Activated CD8-positive, alpha-beta T cell treated with anti-CD3 and anti-CD28 coated beads for 36 hours (primary cell): ENCODE measurements at regions not wholly inside any gene's neighbourhood (a gene's known extent, or its start where the extent isn't known, plus 50 kb on each side); places are given as distances from the start of the nearest gene placed in this dataset.

Experiments
- ATAC-seq: fragments of 200-7000 bp; cut with Tn5 transposase; one replicate; pipeline ENCODE4 v1.10.0; 2021; ENCODE audit warnings: mild to moderate bottlenecking, moderate library complexity
- CTCF ChIA-PET: fragments of 350-600 bp; sonication (Branson Sonifier 250); formaldehyde crosslinking; loops from one replicate; lab custom pipeline; 2021; ENCODE audit warnings: antibody characterized with exemption; lab: Charles Lee
- POLR2A ChIA-PET: fragments of 350-600 bp; sonication (Branson Sonifier 250); formaldehyde crosslinking; loops from one replicate; lab custom pipeline; 2021; ENCODE audit warnings: antibody characterized with exemption; lab: Charles Lee
- DNase-seq: peaks from one replicate; pipeline ENCODE4 v3.0.0-alpha.2; 2020
- H3K27ac Mint-ChIP-seq: one replicate; pipeline ENCODE4 v1.8.0; 2021; ENCODE audit warnings: mild to moderate bottlenecking, mixed read lengths
- H3K27me3 Mint-ChIP-seq: one replicate; pipeline ENCODE4 v1.8.0; 2021; ENCODE audit warnings: mixed read lengths
- H3K36me3 Mint-ChIP-seq: one replicate; pipeline ENCODE4 v1.8.0; 2021; ENCODE audit warnings: low read depth, mixed read lengths
- H3K4me1 Mint-ChIP-seq: one replicate; pipeline ENCODE4 v1.8.0; 2021; ENCODE audit warnings: low read depth, mixed read lengths
- H3K4me3 Mint-ChIP-seq: one replicate; pipeline ENCODE4 v1.8.0; 2021; ENCODE audit warnings: mild to moderate bottlenecking, moderate library complexity, mixed read lengths
- H3K9me3 Mint-ChIP-seq: one replicate; pipeline ENCODE4 v1.8.0; 2021; ENCODE audit warnings: mixed read lengths
- CTCF ChIP-seq: fragments of 200-600 bp; IDR thresholded peaks from one replicate; pipeline ENCODE4 v1.8.0; 2022; ENCODE audit warnings: antibody characterized with exemption, mild to moderate bottlenecking
- intact Hi-C: fragments of 100-400 bp; cut with micrococcal nuclease; formaldehyde crosslinking; loops from one replicate; pipeline ENCODE4 v1.10.0; 2022

GRCh38 chr16:9362604-9363003 lies 271.2 kb downstream of the HAPSTR1 start:
- ATAC-seq (no peak), DNase-seq (no peak)
- ChIA-PET POLR2A (no interaction called here), CTCF (no interaction called here)
- intact Hi-C loops: no loop called here
- Mint-ChIP-seq H3K9me3 (peaks cover 3% of the 10 kb centered on the region), H3K36me3 (no peaks in the 10 kb centered on the region), H3K4me1 (no peaks in the 10 kb centered on the region), H3K27ac (no peak overlapping the region), H3K4me3 (no peak overlapping the region), H3K27me3 (no peaks in the 10 kb centered on the region)
- no peak for TF ChIP-seq CTCF

GRCh38 chr16:9363520-9363919 lies 272.1 kb downstream of the HAPSTR1 start:
- ChIA-PET CTCF (no interaction called here), POLR2A (no interaction called here)
- TF ChIP-seq CTCF: no peak
- H3K4me1 Mint-ChIP-seq: no peaks in the 10 kb centered on the region
- peaks cover 2% of the 10 kb centered on the region for H3K9me3 Mint-ChIP-seq
- DNase-seq: no peak
- no peaks in the 10 kb centered on the region for H3K27me3 Mint-ChIP-seq
- no peak overlapping the region for H3K27ac Mint-ChIP-seq
- ATAC-seq: no peak
- intact Hi-C loops: no loop called here
- H3K36me3 Mint-ChIP-seq: no peaks in the 10 kb centered on the region
- no peak overlapping the region for H3K4me3 Mint-ChIP-seq

GRCh38 chr16:9364721-9365369 lies 273.4 kb downstream of the HAPSTR1 start:
- no peaks in the 10 kb centered on the region for H3K9me3 Mint-ChIP-seq
- H3K4me3 Mint-ChIP-seq: no peak overlapping the region
- no peak for ATAC-seq
- ChIA-PET POLR2A (no interaction called here), CTCF (no interaction called here)
- intact Hi-C loops: no loop called here
- H3K4me1 Mint-ChIP-seq: no peaks in the 10 kb centered on the region
- no peaks in the 10 kb centered on the region for H3K27me3 Mint-ChIP-seq
- TF ChIP-seq CTCF: no peak
- H3K27ac Mint-ChIP-seq: no peak overlapping the region
- H3K36me3 Mint-ChIP-seq: no peaks in the 10 kb centered on the region
- no peak for DNase-seq

GRCh38 chr16:9365370-9365728 lies 273.9 kb downstream of the HAPSTR1 start:
- ChIA-PET CTCF (no interaction called here), POLR2A (no interaction called here)
- H3K4me3 Mint-ChIP-seq: no peak overlapping the region
- TF ChIP-seq CTCF: no peak
- intact Hi-C loops: no loop called here
- no peak for DNase-seq
- H3K36me3 Mint-ChIP-seq: no peaks in the 10 kb centered on the region
- peaks cover 1% of the 10 kb centered on the region for H3K27me3 Mint-ChIP-seq
- no peaks in the 10 kb centered on the region for H3K9me3 Mint-ChIP-seq
- H3K27ac Mint-ChIP-seq: no peak overlapping the region
- ATAC-seq: no peak
- H3K4me1 Mint-ChIP-seq: no peaks in the 10 kb centered on the region

GRCh38 chr16:9366048-9366969 lies 274.9 kb downstream of the HAPSTR1 start:
- DNase-seq (no peak), ATAC-seq (no peak)
- ChIA-PET CTCF (no interaction called here), POLR2A (no interaction called here)
- no peak overlapping the region for H3K4me3 Mint-ChIP-seq
- no peak overlapping the region for H3K27ac Mint-ChIP-seq
- no peaks in the 10 kb centered on the region for H3K4me1 Mint-ChIP-seq
- H3K9me3 Mint-ChIP-seq: no peaks in the 10 kb centered on the region
- H3K27me3 Mint-ChIP-seq: peaks cover 2% of the 10 kb centered on the region
- no peaks in the 10 kb centered on the region for H3K36me3 Mint-ChIP-seq
- intact Hi-C loops: no loop called here
- TF ChIP-seq CTCF: no peak
